ENCODE measurements at regions not wholly inside any gene's neighbourhood (a gene's known extent, or its start where the extent isn't known, plus 50 kb on each side); places are given as distances from the start of the nearest gene placed in this dataset.

DNA sequence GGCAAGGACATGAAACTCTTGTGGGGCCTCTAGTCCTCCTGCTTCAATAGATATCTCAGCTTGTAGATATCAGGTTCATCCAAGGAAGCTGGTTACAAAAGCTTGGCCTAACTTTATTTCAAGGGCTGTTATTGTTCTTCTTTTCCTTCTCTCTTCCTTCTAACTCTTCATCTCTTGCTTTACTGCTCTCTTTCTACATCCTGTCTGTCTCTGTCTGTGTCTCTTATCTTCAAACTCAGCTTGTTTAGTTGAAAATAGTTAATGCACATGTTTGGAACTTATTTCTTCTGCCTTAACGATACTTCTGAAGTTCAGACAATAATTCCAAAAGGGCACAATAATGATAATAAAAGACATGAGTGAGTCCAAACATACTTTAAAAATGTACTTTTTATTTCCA is 393.9 kb downstream of the NXPH1 start:
- no peaks in the 10 kb centered on the region for H3K36me3 ChIP-seq (replicated peaks in 1 of 2; ENCODE audit: insufficient read depth in 1 of 2, low read depth in 2 of 2)
- intact Hi-C loops (cut with DNase I), result no loop called here
- 75 to 85% methylated on average over 1 of the region's 1 CpG for WGBS, 2 donors
- H3K27me3 ChIP-seq, result no peaks in the 10 kb centered on the region
- DNase-seq (no peak), ATAC-seq (no peak)
- H3K9me3 ChIP-seq, result no peaks in the 10 kb centered on the region
- TF ChIP-seq POLR2A (IDR thresholded peaks at IDR 0.05) (no peak), CTCF (IDR thresholded peaks at IDR 0.05) (no peak)
- no peak overlapping the region for H3K4me3 ChIP-seq
- no peaks in the 10 kb centered on the region for H3K4me1 ChIP-seq
- H3K27ac ChIP-seq, result no peak overlapping the region

DNA sequence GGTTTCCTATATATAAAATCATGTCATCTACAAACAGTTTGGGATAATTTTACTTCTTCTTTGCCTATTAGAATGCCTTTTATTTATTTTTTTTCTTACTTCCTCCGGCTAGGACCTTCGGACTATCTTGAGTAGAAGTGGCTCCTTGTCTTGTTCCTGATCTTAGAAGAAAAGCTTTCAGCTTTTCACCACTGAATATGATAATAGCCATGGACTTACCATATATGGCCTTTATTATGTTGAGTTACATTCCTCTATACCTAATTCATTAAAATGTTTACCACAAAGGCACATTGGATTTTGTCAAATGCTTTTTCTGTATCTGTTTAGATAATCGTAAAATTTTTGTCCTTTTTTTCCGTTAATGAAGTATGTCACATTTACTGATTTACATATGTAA is 395.7 kb downstream of the NXPH1 start:
- intact Hi-C loops (cut with DNase I), result no loop called here
- no peaks in the 10 kb centered on the region for H3K27me3 ChIP-seq
- no peak overlapping the region for H3K4me3 ChIP-seq
- H3K27ac ChIP-seq, result no peak overlapping the region
- TF ChIP-seq CTCF (IDR thresholded peaks at IDR 0.05) (no peak), POLR2A (IDR thresholded peaks at IDR 0.05) (no peak)
- H3K4me1 ChIP-seq, result no peaks in the 10 kb centered on the region
- no peaks in the 10 kb centered on the region for H3K9me3 ChIP-seq
- DNase-seq (no peak), ATAC-seq (no peak)
- no peaks in the 10 kb centered on the region for H3K36me3 ChIP-seq (replicated peaks in 1 of 2; ENCODE audit: insufficient read depth in 1 of 2, low read depth in 2 of 2)
- WGBS, 2 donors, result 72 to 80% methylated on average over 4 of the region's 4 CpGs

GRCh38 chr7:8831376-8831775 is 398.0 kb downstream of the NXPH1 start:
- H3K9me3 ChIP-seq, result no peaks in the 10 kb centered on the region
- ATAC-seq (no peak), DNase-seq (no peak)
- H3K27me3 ChIP-seq, result no peaks in the 10 kb centered on the region
- H3K36me3 ChIP-seq (replicated peaks in 1 of 2; ENCODE audit: insufficient read depth in 1 of 2, low read depth in 2 of 2), result no peaks in the 10 kb centered on the region
- no peaks in the 10 kb centered on the region for H3K4me1 ChIP-seq
- intact Hi-C loops (cut with DNase I), result no loop called here
- TF ChIP-seq POLR2A (IDR thresholded peaks at IDR 0.05) (no peak), CTCF (IDR thresholded peaks at IDR 0.05) (no peak)
- no peak overlapping the region for H3K4me3 ChIP-seq
- WGBS, 2 donors, result 53 to 61% methylated on average over 4 of the region's 4 CpGs
- no peak overlapping the region for H3K27ac ChIP-seq

DNA sequence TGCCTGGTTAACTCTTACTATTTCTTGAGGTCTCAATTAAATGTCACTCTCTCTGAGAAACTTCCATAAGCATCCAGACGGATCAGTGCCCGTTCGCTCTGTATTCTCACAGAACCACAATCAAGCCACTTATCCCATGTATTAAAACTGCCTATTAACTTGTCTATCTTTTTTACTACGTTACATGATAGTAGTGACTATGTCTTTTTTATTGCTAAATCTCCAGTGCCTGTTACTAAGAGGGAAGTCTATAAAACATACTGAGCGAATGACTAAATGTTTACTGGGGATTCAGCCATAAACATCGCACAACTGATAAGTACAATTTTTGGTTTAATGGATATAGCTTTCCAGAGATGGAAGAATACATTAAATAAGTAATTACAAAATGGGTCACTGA is 399.9 kb downstream of the NXPH1 start:
- TF ChIP-seq CTCF (IDR thresholded peaks at IDR 0.05), result no peak
- no peak for TF ChIP-seq POLR2A (IDR thresholded peaks at IDR 0.05)

GRCh38 chr7:8841171-8841570 is 407.8 kb downstream of the NXPH1 start:
- no peaks in the 10 kb centered on the region for H3K36me3 ChIP-seq (replicated peaks in 1 of 2; ENCODE audit: insufficient read depth in 1 of 2, low read depth in 2 of 2)
- intact Hi-C loops (cut with DNase I), result no loop called here
- H3K27ac ChIP-seq, result no peak overlapping the region
- H3K4me1 ChIP-seq, result no peaks in the 10 kb centered on the region
- no peak for DNase-seq
- no peaks in the 10 kb centered on the region for H3K27me3 ChIP-seq
- TF ChIP-seq POLR2A (IDR thresholded peaks at IDR 0.05) (no peak), CTCF (IDR thresholded peaks at IDR 0.05) (no peak)
- H3K9me3 ChIP-seq, result no peaks in the 10 kb centered on the region
- no peak overlapping the region for H3K4me3 ChIP-seq
- no peak for ATAC-seq

More for the DNA sequence above, 399.9 kb downstream of the NXPH1 start:
- Histone ChIP-seq H3K4me3 (no peak overlapping the region), H3K9me3 (no peaks in the 10 kb centered on the region), H3K27me3 (no peaks in the 10 kb centered on the region), H3K4me1 (no peaks in the 10 kb centered on the region), H3K36me3 (replicated peaks in 1 of 2; ENCODE audit: insufficient read depth in 1 of 2, low read depth in 2 of 2) (no peaks in the 10 kb centered on the region), H3K27ac (no peak overlapping the region)
- intact Hi-C loops (cut with DNase I), result no loop called here
- ATAC-seq (no peak), DNase-seq (no peak)
- 63 to 66% methylated on average over 6 of the region's 6 CpGs for WGBS, 2 donors
